SU-DHL-6 (cell line): ENCODE measurements at regions not wholly inside any gene's neighbourhood (a gene's known extent, or its start where the extent isn't known, plus 50 kb on each side); places are given as distances from the start of the nearest gene placed in this dataset.

Experiments used
- EZH2phosphoT487 ChIP-seq: fragments of 200-600 bp; sonication (generic), shearing (Covaris generic); conservative IDR thresholded peaks from 2 replicates; pipeline ENCODE4 v1.6.1; 2018; ENCODE audit warnings: mild to moderate bottlenecking, antibody characterized with exemption, low read length, moderate library complexity, mixed read lengths
- TF ChIP-seq, protein P1 (sequence below): fragments of 200-600 bp; sonication (generic); IDR thresholded peaks from one replicate; pipeline ENCODE4 v1.5.1; 2017; ENCODE audit warnings: antibody characterized with exemption, mild to moderate bottlenecking, low read length, moderate library complexity; ENCODE audit not compliant: insufficient read depth, poor library complexity, severe bottlenecking

DNA sequence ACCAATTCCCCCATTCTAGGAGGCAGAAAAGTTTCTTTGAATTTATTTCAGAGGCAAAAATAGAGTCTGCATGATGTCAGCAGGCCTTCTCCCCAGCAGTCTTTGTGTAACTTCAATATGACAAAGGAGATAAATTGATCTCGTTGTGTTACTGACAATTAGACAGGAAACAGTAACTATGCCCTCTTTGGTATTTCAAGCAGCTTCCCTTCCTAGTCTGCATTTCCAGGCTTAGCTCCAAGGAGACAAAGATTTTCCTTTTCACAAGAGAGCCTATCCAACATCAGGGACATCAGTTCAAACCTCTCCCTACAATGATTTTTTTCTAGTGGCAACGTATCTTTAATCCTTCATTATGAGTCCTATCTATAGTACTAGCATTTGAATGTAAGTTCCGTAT is 245.9 kb upstream of the HSF2 start:
- TF ChIP-seq, protein P1, sequence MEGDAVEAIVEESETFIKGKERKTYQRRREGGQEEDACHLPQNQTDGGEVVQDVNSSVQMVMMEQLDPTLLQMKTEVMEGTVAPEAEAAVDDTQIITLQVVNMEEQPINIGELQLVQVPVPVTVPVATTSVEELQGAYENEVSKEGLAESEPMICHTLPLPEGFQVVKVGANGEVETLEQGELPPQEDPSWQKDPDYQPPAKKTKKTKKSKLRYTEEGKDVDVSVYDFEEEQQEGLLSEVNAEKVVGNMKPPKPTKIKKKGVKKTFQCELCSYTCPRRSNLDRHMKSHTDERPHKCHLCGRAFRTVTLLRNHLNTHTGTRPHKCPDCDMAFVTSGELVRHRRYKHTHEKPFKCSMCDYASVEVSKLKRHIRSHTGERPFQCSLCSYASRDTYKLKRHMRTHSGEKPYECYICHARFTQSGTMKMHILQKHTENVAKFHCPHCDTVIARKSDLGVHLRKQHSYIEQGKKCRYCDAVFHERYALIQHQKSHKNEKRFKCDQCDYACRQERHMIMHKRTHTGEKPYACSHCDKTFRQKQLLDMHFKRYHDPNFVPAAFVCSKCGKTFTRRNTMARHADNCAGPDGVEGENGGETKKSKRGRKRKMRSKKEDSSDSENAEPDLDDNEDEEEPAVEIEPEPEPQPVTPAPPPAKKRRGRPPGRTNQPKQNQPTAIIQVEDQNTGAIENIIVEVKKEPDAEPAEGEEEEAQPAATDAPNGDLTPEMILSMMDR: no peak
- TF ChIP-seq EZH2phosphoT487: no peak
